ENCODE measurements at regions not wholly inside any gene's neighbourhood (a gene's known extent, or its start where the extent isn't known, plus 50 kb on each side); places are given as distances from the start of the nearest gene placed in this dataset.
"Not testable (repeated sequence)": the region's sequence is repeated elsewhere in the genome, so short reads cannot be mapped to it uniquely, and the experiment has no call there.

- DNase-seq (ENCODE audit: low read depth in 2 of 2), result no peak
Measured at GRCh38 chr9:135379540-135380267, 99.9 kb upstream of the PPP1R26 start.

GRCh38 chr9:135380311-135380960 lies 99.1 kb upstream of the PPP1R26 start:
- DNase-seq (ENCODE audit: low read depth in 2 of 2), result no peak

GRCh38 chr9:135381762-135382310 lies 97.7 kb upstream of the PPP1R26 start:
- DNase-seq (ENCODE audit: low read depth in 2 of 2), result no peak

GRCh38 chr9:135384226-135384625 lies 95.4 kb upstream of the PPP1R26 start:
- no peak for DNase-seq (ENCODE audit: low read depth in 2 of 2)

- not testable (repeated sequence) for DNase-seq (ENCODE audit: low read depth in 2 of 2)
Measured at GRCh38 chr9:135384815-135385405, 94.7 kb upstream of the PPP1R26 start.

GRCh38 chr9:135385793-135386192 lies 93.8 kb upstream of the PPP1R26 start:
- no peak for DNase-seq (ENCODE audit: low read depth in 2 of 2)

GRCh38 chr9:135387976-135388375 lies 91.6 kb upstream of the PPP1R26 start:
- DNase-seq (ENCODE audit: low read depth in 2 of 2), result no peak

- no peak for DNase-seq (ENCODE audit: low read depth in 2 of 2)
Measured at GRCh38 chr9:135388530-135388929, 91.1 kb upstream of the PPP1R26 start.

GRCh38 chr9:135391759-135392158 lies 87.8 kb upstream of the PPP1R26 start:
- DNase-seq (ENCODE audit: low read depth in 2 of 2), result no peak

- no peak for DNase-seq (ENCODE audit: low read depth in 2 of 2)
Measured at GRCh38 chr9:135392511-135392910, 87.1 kb upstream of the PPP1R26 start.

GRCh38 chr9:135394131-135394530 lies 85.5 kb upstream of the PPP1R26 start:
- DNase-seq (ENCODE audit: low read depth in 2 of 2), result no peak

GRCh38 chr9:135394699-135395645 lies 84.6 kb upstream of the PPP1R26 start:
- DNase-seq (ENCODE audit: low read depth in 2 of 2), result no peak

GRCh38 chr9:135397142-135397541 lies 82.4 kb upstream of the PPP1R26 start:
- no peak for DNase-seq (ENCODE audit: low read depth in 2 of 2)

GRCh38 chr9:135399000-135399649 lies 80.5 kb upstream of the PPP1R26 start:
- DNase-seq (ENCODE audit: low read depth in 2 of 2), result no peak

GRCh38 chr9:135400496-135400895 lies 79.1 kb upstream of the PPP1R26 start:
- no peak for DNase-seq (ENCODE audit: low read depth in 2 of 2)

GRCh38 chr9:135401218-135401617 lies 78.4 kb upstream of the PPP1R26 start:
- DNase-seq (ENCODE audit: low read depth in 2 of 2), result no peak

- no peak for DNase-seq (ENCODE audit: low read depth in 2 of 2)
Measured at GRCh38 chr9:135402048-135402738, 77.4 kb upstream of the PPP1R26 start.

- no peak for DNase-seq (ENCODE audit: low read depth in 2 of 2)
Measured at GRCh38 chr9:135402739-135403695, 76.6 kb upstream of the PPP1R26 start.

- no peak for DNase-seq (ENCODE audit: low read depth in 2 of 2)
Measured at GRCh38 chr9:135403733-135404450, 75.7 kb upstream of the PPP1R26 start.

Data from activated CD4-positive, alpha-beta T cell treated with anti-CD3 and anti-CD28 coated beads for 24 hours (primary cell).